HG03520 (cell line): ENCODE measurements at regions not wholly inside any gene's neighbourhood (a gene's known extent, or its start where the extent isn't known, plus 50 kb on each side); places are given as distances from the start of the nearest gene placed in this dataset.

Experiments used
- ATAC-seq: cut with Tn5 transposase; IDR thresholded peaks from one replicate; pipeline ENCODE4 v1.9.1; 2021; ENCODE audit warnings: mild to moderate bottlenecking, moderate library complexity; ENCODE audit not compliant: unreplicated experiment

GRCh38 chr7:47724335-47724982, 142.5 kb upstream of the TNS3 start:
- no peak for ATAC-seq

DNA sequence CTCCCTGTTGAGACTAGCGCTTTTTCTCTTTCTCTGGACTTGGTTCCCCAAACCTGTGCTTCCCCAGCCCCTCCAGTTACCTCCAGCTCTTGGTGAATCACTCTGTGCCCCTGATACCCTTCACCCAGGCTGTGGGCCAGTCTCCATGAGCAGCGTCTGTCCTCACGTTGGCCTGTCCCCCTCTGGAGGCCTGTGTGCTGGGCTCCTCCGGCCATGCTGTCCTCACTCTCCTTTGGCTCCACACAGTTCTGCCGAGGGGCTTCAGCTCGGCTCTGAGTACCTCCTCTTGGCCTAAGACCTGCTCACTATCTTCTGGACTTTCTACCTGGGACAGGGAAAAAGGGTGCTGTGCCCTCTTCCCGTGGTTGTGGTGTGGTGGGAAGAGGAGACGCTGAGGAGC, 140.2 kb upstream of the TNS3 start:
- ATAC-seq, result no peak

- no peak for ATAC-seq
These were observed 139.8 kb upstream of the TNS3 start for GRCh38 chr7:47721670-47722069.

DNA sequence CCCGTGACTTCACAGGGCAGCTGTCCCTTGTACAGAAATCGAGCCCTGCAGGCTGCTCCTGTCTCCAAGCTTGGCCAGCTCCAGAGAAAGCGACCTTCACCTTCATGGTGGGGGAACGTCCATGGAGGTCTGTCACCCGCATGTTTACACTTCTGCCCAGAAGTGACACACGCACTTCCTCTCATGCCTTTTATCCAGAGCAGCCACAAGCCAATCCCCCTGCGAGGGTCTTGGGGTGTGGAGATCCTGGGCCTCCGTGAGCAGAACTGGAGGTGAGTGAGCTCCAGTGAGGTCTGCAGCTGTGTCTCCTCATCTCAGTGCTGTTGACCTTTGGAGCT, 139.0 kb upstream of the TNS3 start:
- ATAC-seq, result no peak

GRCh38 chr7:47720141-47720906, 138.4 kb upstream of the TNS3 start:
- ATAC-seq, result peak; percentile 71

DNA sequence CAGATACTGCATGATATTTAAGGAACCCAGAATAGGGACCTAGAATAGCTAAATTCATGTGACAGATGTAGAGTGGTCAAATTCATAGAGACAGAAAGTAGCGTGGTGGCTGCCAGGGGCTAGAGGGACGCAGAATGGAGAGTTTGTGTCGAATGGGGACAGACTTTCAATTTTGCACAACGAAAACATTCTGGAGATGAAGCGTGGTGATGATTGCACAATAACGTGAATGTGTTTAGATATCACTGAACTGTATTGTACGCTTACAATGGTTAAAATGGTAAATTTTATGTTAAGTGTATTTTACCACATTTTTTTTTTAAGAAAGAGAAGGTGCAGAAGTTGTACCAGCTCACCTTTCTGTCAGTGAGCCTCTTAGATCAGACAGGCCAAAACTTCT, 137.8 kb upstream of the TNS3 start:
- ATAC-seq, result no peak

- peak; percentile 9 for ATAC-seq
These were observed 133.7 kb upstream of the TNS3 start for GRCh38 chr7:47715631-47716068.

GRCh38 chr7:47714669-47715607, 133.0 kb upstream of the TNS3 start:
- ATAC-seq, result peak; percentile 97

DNA sequence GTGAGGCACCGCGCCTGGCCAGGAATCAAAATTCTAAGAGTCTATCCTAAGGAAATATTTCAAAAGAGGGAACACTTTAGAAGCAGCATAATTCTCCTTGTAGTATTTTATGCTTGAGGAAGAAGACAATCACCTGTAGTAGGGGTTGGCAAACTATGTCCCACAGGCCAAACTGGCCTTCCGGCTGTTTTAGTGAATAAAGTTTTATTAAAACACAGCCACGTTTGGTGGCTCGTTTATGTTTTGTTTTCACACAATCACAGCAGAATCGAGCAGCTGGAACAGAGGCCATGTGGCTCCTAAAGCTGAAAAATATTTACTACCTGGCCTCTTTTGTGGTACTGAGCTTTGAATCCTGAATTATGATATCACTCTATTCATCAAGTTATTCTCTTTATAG, 131.7 kb upstream of the TNS3 start:
- no peak for ATAC-seq

DNA sequence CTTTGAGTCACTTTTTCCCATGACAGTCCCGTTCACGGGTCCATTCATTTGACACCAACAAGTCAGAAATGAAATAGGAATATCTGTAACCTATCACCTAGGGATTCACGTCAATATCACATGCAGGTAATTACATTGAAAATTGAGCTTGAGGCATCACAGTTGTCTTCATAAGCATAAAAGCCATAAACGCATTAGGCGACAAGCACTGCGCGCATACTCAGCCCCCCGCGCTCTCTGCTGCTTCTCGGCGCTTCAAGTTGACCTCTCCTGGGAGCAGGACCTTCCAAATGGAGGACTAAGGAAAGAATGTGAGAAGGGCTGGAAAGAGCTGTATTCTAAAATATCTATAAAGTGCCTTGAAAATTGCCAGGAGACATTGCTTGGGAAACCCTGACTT, 130.5 kb upstream of the TNS3 start:
- ATAC-seq, result no peak

- ATAC-seq, result no peak
These were observed 129.9 kb upstream of the TNS3 start for GRCh38 chr7:47711776-47712175.

- no peak for ATAC-seq
These were observed 128.5 kb upstream of the TNS3 start for GRCh38 chr7:47710201-47710935.

DNA sequence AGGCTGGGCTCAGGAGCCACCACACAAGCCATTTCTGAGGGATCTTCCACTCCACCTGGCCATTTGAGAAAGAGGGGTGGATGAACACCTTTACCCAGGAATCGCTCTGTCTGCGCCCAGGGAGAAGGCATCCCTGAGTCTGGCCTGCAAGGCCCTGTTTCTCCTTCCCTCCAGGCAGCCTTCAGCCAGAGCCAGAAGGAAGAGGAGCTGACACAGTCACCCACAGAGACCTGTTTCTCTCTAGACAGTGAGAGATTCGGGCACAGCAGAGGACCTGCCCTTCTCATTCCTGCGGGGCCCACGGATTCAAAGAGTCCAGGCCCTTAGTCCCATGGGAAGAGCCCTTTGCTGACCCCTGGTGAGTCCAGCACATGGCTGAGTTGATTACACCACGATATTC, 127.5 kb upstream of the TNS3 start:
- ATAC-seq, result no peak

DNA sequence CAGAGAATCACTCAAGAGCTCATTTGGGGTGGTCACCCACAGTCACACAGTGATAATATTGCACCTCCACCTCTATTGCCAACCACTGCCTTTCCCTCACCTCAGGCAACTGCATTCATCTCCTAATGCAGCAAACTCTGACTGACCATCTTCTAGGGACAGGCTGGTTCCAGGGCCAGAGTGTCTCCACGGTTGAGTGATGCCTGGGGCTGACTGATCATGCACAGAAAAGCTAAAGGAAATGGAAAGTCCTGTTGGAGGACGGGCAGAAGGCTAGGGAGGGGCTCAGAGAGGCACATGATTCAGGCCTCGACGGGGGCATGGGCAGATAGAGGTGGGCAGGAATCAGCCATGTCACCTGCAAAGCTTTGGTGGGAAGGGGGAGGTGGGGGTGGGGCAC, 127.1 kb upstream of the TNS3 start:
- ATAC-seq, result no peak

DNA sequence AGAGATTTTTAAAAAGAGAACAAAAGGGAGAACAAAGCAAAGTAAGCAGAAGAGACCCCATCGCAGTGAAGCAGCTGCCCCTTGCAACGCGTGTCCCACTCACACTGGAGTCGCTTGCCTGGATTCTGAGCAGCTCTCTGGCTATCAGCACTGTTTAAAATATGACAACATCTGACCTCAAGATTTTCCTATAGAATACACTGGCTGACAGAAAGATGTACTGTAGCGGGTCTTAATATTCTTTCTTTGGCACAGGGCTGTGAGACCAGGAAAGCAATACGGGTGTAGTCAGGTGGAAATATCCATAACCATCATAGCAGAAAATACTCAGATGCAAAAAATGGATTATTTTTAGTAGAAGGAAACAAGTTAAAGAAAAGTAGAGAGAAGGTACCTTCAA, 125.7 kb upstream of the TNS3 start:
- no peak for ATAC-seq

DNA sequence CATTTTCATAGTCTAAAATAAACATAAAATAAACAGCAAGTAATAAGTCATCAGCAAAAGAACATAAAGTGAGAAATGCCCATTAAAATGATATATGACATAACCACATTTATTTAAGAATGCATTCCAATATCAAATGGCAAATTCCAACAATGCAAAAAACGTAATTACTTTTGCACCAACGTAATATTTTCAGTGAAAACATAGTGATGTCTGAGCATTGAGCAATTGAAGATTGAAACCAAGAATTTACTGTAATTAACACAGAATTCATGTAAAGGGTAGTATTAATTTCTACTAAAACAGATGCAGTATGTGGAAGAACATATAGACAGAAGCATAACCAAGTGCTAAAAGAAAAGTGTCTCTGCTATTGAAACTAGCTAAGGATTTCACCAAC, 123.0 kb upstream of the TNS3 start:
- no peak for ATAC-seq

DNA sequence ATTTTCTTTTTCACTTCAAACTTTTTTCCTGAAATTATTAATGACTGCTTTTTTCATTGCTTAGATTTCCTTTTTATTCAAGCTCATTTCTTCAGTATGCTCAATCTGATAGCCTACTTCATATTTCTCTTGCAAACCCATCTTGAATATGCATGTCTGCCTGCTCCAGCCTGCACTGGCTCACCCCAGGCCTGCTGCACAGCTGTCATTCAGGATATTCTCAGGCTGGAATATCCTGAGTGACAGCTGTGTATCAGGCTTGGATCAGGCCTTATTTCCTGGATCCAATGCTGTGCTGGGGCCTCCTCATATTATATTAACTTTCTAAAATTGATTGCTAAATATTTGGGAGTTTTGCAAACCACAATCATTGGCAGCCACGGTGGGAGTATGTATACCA, 120.2 kb upstream of the TNS3 start:
- no peak for ATAC-seq

GRCh38 chr7:47698386-47698785, 116.5 kb upstream of the TNS3 start:
- ATAC-seq, result no peak

DNA sequence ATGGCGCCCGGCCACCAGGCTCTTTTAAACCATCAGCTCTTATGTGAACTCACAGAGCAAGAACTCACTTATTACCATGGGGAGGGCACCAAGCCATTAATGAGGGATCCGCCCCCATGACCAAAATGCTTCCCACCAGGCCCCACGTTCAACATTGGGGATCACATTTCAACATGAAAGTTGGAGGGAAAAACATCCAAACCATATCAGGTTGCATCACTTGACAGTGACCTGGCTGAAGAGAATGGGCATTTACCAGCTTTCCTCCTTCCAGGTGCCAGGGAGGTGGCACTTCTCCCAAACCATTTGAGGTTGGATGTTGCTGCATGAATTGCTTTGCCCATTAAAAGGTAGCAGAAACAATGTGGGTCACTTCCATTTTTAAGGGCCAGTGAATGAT, 115.6 kb upstream of the TNS3 start:
- ATAC-seq, result no peak

GRCh38 chr7:47696152-47696710, 114.3 kb upstream of the TNS3 start:
- ATAC-seq, result no peak

GRCh38 chr7:47693216-47693615, 111.3 kb upstream of the TNS3 start:
- no peak for ATAC-seq
